Activated naive CD4-positive, alpha-beta T cell treated with anti-CD3 and anti-CD28 coated beads, Interleukin-2, amount 50 U/mL, for 16 hours (primary cell): ENCODE measurements at regions not wholly inside any gene's neighbourhood (a gene's known extent, or its start where the extent isn't known, plus 50 kb on each side); places are given as distances from the start of the nearest gene placed in this dataset.
"Not testable (repeated sequence)": the region's sequence is repeated elsewhere in the genome, so short reads cannot be mapped to it uniquely, and the experiment has no call there.

ENCODE experiments used
- DNase-seq: peaks from one replicate; pipeline ENCODE4 v3.0.0-alpha.2; 2020

DNA sequence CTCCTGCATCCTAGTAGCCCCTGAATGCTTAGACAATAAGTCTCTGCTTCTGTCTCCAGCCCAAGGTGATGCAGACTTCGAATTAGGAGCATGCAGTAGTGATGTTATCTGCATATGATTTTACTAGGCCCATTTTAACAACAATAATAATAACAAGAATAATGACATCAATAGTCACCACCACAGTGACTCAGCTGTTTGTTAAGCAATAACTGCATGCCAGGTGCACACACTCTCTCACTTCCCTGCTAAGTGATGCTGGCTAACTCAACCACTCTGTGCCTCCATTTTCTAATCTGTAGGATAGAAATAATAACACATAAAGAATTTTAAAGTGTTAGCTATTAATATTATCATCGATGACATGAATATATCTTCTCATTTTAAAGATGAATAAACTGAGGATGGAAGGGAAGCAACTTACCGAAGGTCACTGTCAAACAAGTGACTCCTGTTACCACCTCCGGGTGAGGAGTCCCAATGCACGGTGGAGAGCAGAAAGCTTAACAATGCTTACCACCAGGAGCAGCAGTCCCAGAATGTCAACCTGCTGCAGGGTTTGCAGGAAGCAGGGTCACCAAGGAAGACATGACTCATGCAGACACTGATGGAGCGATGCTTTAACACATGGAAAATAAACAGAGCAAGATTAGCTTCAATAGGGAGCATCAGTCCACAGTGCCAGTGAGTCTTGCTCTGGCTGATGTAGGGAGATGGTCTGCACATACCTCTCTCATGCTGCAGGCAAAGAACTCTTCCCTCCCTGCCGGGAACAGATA lies 290.2 kb downstream of the SPATA17 start:
- no peak for DNase-seq

GRCh38 chr1:217924924-217925323 lies 293.8 kb downstream of the SPATA17 start:
- no peak for DNase-seq

- no peak for DNase-seq
Observed at GRCh38 chr1:217929213-217929885, 298.2 kb downstream of the SPATA17 start.

DNA sequence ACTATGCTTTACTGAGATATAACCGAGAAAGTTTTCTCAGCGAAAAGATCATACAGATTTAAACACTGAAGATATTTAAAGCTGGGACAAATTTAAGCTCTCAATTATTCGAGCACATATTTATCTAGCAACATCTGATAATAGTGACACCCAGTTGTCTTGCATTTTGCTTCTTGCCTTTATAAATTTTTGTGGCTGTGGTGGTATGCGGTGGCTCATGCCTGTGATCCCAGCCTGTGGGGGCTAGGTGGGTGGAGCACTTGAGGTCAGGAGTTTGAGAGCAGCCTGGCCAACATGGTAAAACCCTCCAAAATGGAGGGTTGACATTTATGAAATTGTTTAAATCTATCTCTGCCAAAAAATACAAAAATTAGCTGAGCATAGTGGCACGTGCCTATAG lies 312.2 kb downstream of the SPATA17 start:
- no peak for DNase-seq

DNA sequence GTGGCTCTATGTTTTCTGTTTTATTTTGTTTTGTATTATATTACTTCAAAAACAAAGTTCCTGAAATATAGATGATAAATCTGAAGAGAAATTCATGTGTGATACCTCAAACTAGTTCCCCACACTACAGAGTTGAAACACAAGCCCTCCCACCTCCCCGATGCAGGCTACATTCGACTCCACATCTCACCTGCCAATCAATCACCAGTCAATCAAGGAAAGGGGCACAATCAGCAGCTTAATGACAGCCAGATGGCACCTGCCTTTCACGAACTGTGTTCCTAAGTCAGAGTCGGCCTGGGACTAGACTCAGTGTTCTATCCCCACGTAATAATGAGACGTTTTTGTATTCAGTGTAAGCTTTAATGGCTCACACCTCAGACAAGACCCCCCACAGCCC lies 313.4 kb downstream of the SPATA17 start:
- DNase-seq, result no peak

DNA sequence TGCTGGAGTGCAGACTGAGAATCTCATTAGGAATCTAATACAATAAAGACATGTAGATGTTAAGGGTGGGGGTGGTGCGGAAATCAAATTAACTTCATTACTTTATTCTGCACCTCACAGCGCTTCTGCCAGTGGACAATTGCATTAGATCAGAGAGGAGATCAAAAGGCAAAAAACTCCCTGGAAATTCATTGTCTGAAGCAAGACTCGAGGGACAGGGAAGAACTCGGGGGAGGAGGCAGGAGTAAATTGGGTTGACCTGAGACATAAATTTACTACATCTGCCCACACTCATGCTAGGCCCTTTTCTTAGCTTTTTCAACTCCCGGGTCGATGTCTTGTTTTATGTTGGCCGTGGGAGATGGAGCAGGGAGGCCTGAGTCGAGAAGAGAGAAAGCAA lies 315.4 kb downstream of the SPATA17 start:
- no peak for DNase-seq

DNA sequence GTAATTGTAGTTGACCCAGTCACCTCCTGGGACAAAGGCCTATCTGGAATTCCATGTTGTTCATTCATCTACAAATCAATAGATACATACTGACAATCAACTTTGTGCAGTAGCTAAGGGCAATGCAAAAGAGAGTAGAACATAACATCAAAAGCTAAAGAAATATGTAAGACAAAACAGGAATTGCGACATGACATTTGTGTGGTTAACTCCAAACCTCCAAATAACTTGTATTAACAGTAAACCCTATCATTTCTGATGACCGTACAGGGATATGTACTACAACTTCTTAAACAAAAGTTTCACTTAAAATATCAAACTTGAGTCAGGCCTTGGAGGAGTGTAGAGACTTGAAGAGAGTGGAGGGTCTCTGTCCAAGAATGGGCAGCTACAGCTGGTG lies 317.6 kb downstream of the SPATA17 start:
- DNase-seq, result no peak

GRCh38 chr1:217953330-217953729 lies 322.2 kb downstream of the SPATA17 start:
- DNase-seq, result no peak

GRCh38 chr1:217953922-217954321 lies 322.8 kb downstream of the SPATA17 start:
- DNase-seq, result no peak

DNA sequence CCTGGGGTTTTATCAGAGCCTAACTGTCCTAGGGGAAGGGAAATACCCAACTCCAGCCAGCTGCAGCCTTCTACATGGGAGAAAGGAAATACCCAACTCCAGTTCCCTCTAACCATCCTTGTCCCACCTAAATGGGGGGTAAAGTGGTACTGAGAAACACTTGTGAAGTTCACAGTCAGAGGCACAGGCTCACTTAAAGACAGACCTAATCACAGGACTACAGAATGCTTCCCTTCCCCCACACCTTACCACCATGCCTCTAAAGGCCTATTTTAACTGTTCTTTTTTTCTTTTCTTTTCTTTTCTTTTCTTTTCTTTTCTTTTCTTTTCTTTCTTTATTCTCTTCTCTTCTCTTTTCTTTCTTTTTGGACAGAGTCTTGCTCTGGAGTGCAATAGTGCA lies 324.6 kb downstream of the SPATA17 start:
- DNase-seq, result no peak

DNA sequence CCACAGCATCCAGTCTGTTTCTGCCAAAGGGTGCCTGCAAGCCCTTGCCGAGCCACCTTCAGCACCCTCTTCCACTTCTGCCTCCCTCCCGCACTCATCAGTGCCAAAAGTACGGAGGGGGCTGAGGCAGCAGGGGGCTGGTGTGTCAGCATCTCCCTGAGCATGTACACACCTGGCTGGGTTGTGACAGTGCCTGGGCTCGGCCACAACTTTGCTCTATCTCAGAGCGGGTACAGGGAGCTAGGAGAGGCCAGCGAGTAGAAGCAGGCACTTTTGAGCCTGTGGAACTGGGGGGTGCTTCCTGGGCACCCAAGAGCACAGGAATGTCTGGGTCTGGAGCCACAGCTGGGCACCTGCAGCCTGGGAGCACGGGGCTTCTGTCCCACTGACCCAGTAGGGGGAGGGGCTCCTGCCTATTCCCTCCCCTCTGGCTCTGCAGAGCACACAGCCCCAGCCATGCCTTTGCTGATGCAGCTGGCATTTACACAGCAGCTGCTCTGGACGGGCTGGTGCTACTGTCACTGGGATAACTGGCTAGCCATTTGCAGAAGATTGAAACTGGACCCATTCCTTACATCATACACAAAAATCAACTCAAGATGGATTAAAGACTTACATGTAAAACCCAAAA lies 319.8 kb upstream of the RRP15 start:
- DNase-seq, result no peak

GRCh38 chr1:217968085-217968484 lies 317.0 kb upstream of the RRP15 start:
- no peak for DNase-seq

GRCh38 chr1:217969428-217969827 lies 315.7 kb upstream of the RRP15 start:
- DNase-seq, result no peak

GRCh38 chr1:217977943-217978342 lies 307.1 kb upstream of the RRP15 start:
- DNase-seq, result no peak

- no peak for DNase-seq
Observed at GRCh38 chr1:217981430-217981829, 303.7 kb upstream of the RRP15 start.

DNA sequence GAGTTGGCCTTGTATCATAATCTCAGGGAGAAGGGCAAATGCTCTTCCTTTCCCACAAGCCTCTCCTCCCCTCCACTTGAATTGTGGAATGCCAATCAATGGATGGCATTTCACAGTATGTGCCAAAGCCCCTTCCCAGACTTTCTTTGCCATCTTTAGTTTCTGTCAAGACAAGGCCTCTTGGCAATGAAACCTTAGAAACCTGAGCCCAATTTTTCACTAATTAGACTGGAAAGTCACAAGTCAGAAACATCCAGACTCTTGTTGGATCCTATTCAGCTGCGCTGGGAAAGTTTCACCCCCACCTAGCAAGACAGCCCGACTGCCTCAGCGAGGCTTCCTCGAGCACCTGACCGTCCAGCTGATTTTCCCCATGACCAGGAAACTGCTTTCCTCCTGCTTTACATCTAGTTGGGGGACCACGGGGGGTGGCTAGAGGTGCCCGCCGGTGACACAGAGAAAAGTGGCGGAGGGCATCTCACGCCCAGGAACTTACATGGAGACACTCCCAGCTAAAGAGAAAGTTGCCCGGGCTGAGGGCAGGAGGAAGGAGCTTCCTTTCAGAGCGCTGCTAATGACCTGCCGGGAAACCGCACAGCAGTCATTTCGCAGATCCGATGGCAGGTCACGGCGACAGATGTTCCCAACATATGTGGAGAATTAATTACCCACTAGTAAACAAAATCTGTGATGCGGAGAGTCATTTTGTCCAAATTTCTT lies 302.6 kb upstream of the RRP15 start:
- no peak for DNase-seq

- no peak for DNase-seq
Observed at GRCh38 chr1:217983051-217983375, 302.1 kb upstream of the RRP15 start.

GRCh38 chr1:217985641-217986040 lies 299.5 kb upstream of the RRP15 start:
- DNase-seq, result no peak

- DNase-seq, result no peak
Observed at GRCh38 chr1:217989510-217989909, 295.6 kb upstream of the RRP15 start.

- no peak for DNase-seq
Observed at GRCh38 chr1:217993439-217993838, 291.7 kb upstream of the RRP15 start.

DNA sequence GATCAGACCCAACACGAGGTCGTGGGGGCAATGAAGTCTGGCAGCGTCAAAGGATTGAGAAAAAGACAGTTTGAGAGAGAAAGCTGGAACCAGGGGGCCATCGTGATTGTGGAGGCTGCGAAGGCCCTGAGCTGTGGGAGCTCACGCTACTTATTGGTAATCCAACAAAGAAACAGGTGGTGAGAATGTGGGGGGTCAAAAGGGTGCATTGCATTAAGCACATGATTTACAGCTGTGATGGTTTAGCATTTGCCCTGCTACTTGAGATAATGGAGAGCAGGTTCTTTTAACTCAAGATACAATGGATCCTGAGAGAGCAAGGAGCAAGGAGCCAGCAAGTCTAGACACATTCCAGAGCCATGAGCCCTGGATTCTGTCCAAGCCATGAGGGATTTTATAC lies 276.8 kb upstream of the RRP15 start:
- DNase-seq, result not testable (repeated sequence)

DNA sequence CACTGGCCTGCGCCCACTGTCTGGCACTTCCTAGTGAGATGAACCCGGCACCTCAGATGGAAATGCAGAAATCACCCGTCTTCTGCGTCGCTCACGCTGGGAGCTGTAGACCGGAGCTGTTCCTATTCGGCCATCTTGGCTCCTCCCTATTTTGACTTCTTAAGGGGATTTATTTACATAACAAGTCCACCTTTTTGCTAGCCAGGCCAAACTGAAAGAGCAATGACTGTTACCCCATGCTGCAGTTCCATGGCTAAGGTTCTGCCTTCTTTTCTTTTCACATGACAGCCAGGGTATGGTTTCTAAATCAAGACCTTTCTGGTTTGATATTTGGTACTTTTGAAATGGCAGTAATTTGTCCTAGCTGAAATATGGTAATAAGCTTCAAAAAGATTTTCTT lies 270.0 kb upstream of the RRP15 start:
- not testable (repeated sequence) for DNase-seq

- DNase-seq, result no peak
Observed at GRCh38 chr1:218024211-218024720, 260.8 kb upstream of the RRP15 start.
